H9 (cell line): ENCODE measurements at regions not wholly inside any gene's neighbourhood (a gene's known extent, or its start where the extent isn't known, plus 50 kb on each side); places are given as distances from the start of the nearest gene placed in this dataset.

ENCODE experiments used
- DNase-seq: peaks from one replicate; pipeline ENCODE4 v3.0.0-alpha.2; 2017
- H2AFZ ChIP-seq: one replicate; pipeline ENCODE4 v1.6.1; 2013; ENCODE audit warnings: mild to moderate bottlenecking, low read length, control low read depth, moderate library complexity
- H2AK5ac ChIP-seq: 2 replicates; pipeline ENCODE4 v1.6.1; 2013; ENCODE audit warnings: low read length, control low read depth, mixed read lengths; ENCODE audit not compliant: insufficient read length
- H2BK120ac ChIP-seq: one replicate; pipeline ENCODE4 v1.6.1; 2013; ENCODE audit warnings: low read depth, mild to moderate bottlenecking, low read length, control low read depth, inconsistent platforms; ENCODE audit not compliant: poor library complexity, severe bottlenecking
- H2BK12ac ChIP-seq: 2 replicates; pipeline ENCODE4 v1.6.1; 2013; ENCODE audit warnings: low read length, control low read depth, mixed read lengths, low read depth; ENCODE audit not compliant: insufficient read length
- H2BK15ac ChIP-seq: 2 replicates; pipeline ENCODE4 v1.6.1; 2013; ENCODE audit warnings: low read depth, low read length, control low read depth
- H2BK20ac ChIP-seq: one replicate; pipeline ENCODE4 v1.6.1; 2013; ENCODE audit warnings: low read depth, mild to moderate bottlenecking, low read length, control low read depth, inconsistent platforms; ENCODE audit not compliant: poor library complexity, severe bottlenecking
- H2BK5ac ChIP-seq: 2 replicates; pipeline ENCODE4 v1.6.1; 2013; ENCODE audit warnings: low read length, control low read depth, mixed read lengths; ENCODE audit not compliant: insufficient read length
- H3K14ac ChIP-seq: 2 replicates; pipeline ENCODE4 v1.6.1; 2013; ENCODE audit warnings: low read length, control low read depth; ENCODE audit not compliant: insufficient read depth
- H3K18ac ChIP-seq: 2 replicates; pipeline ENCODE4 v1.6.1; 2013; ENCODE audit warnings: low read depth, mild to moderate bottlenecking, mixed read lengths, low read length, control low read depth; ENCODE audit not compliant: insufficient read length
- H3K23ac ChIP-seq: 2 replicates; pipeline ENCODE4 v1.6.1; 2013; ENCODE audit warnings: low read length, control low read depth, mixed read lengths, low read depth; ENCODE audit not compliant: insufficient read length
- H3K23me2 ChIP-seq: 2 replicates; pipeline ENCODE4 v1.6.1; 2013; ENCODE audit warnings: low read depth, mild to moderate bottlenecking, mixed read lengths, low read length, control low read depth; ENCODE audit not compliant: insufficient read length, poor library complexity, severe bottlenecking
- H3K27ac ChIP-seq: 2 replicates; pipeline ENCODE4 v1.5.1; 2013; ENCODE audit warnings: low read length, control low read depth, mixed read lengths, low read depth; ENCODE audit not compliant: insufficient read length
- H3K27me3 ChIP-seq: 2 replicates; pipeline ENCODE4 v1.6.1; 2013; ENCODE audit warnings: low read length, control low read depth, inconsistent platforms; ENCODE audit not compliant: insufficient read depth
- H3K4ac ChIP-seq: 2 replicates; pipeline ENCODE4 v1.6.1; 2013; ENCODE audit warnings: low read depth, mild to moderate bottlenecking, control low read depth, inconsistent platforms, low read length, moderate library complexity
- H3K4me1 ChIP-seq: 2 replicates; pipeline ENCODE4 v1.6.1; 2013; ENCODE audit warnings: low read length, control low read depth, inconsistent platforms; ENCODE audit not compliant: insufficient read depth
- H3K4me2 ChIP-seq: 2 replicates; pipeline ENCODE4 v1.6.1; 2013; ENCODE audit warnings: low read length, control low read depth, mixed read lengths; ENCODE audit not compliant: insufficient read length, insufficient read depth
- H3K56ac ChIP-seq: 2 replicates; pipeline ENCODE4 v1.6.1; 2013; ENCODE audit warnings: low read depth, mild to moderate bottlenecking, mixed read lengths, low read length, control low read depth; ENCODE audit not compliant: insufficient read length
- H3K79me1 ChIP-seq: 2 replicates; pipeline ENCODE4 v1.6.1; 2013; ENCODE audit warnings: low read depth, mild to moderate bottlenecking, moderate library complexity, low read length, control low read depth, inconsistent platforms; ENCODE audit not compliant: insufficient read depth, poor library complexity, severe bottlenecking
- H3K79me2 ChIP-seq: 2 replicates; pipeline ENCODE4 v1.6.1; 2013; ENCODE audit warnings: low read length, control low read depth, inconsistent platforms; ENCODE audit not compliant: insufficient read depth
- H3K9ac ChIP-seq: 2 replicates; pipeline ENCODE4 v1.6.1; 2013; ENCODE audit warnings: low read length, control low read depth, mixed read lengths; ENCODE audit not compliant: insufficient read length; ENCODE audit errors: extremely low read depth
- H3K9me3 ChIP-seq: one replicate; pipeline ENCODE4 v1.6.1; 2013; ENCODE audit warnings: low read depth, low read length, inconsistent platforms; ENCODE audit not compliant: control insufficient read depth
- H3T11ph ChIP-seq: one replicate; pipeline ENCODE4 v1.6.1; 2013; ENCODE audit warnings: mild to moderate bottlenecking, low read length, control low read depth, inconsistent platforms
- H4K20me1 ChIP-seq: one replicate; pipeline ENCODE4 v1.6.1; 2013; ENCODE audit not compliant: control insufficient read depth, insufficient read length, insufficient read depth
- H4K5ac ChIP-seq: 2 replicates; pipeline ENCODE4 v1.6.1; 2013; ENCODE audit warnings: low read depth, mild to moderate bottlenecking, mixed read lengths, low read length, control low read depth; ENCODE audit not compliant: insufficient read length
- H4K8ac ChIP-seq: replicated peaks from 2 replicates; pipeline ENCODE4 v1.6.1; 2013; ENCODE audit warnings: low read length, control low read depth, mixed read lengths, low read depth; ENCODE audit not compliant: insufficient read length
- H4K91ac ChIP-seq: 2 replicates; pipeline ENCODE4 v1.6.1; 2013; ENCODE audit warnings: low read depth, mild to moderate bottlenecking, moderate library complexity, mixed read lengths, low read length, control low read depth; ENCODE audit not compliant: insufficient read length
- H3K27ac Mint-ChIP-seq, 3 experiments: 2 replicates in 2 of 3; 3 replicates in 1 of 3; pipeline ENCODE4 v1.8.0; 2020 to 2021; ENCODE audit warnings: mixed read lengths in 3 of 3, mild to moderate bottlenecking in 1 of 3, moderate library complexity in 1 of 3
- H3K27me3 Mint-ChIP-seq: 2 replicates; pipeline ENCODE4 v1.8.0; 2021; ENCODE audit warnings: low read depth, mild to moderate bottlenecking, moderate library complexity, mixed read lengths
- H3K36me3 Mint-ChIP-seq, 3 experiments: 2 replicates in 2 of 3; 3 replicates in 1 of 3; pipeline ENCODE4 v1.8.0; 2020 to 2021; ENCODE audit warnings: low read depth in 3 of 3, mixed read lengths in 3 of 3; ENCODE audit not compliant: insufficient read depth in 1 of 3
- H3K4me1 Mint-ChIP-seq, 2 experiments: 2 replicates each; pipeline ENCODE4 v1.8.0; 2020; ENCODE audit warnings: mixed read lengths in 2 of 2
- H3K4me3 Mint-ChIP-seq, 2 experiments: 2 replicates in 1 of 2; 3 replicates in 1 of 2; pipeline ENCODE4 v1.8.0; 2020 to 2021; ENCODE audit warnings: mild to moderate bottlenecking in 2 of 2, mixed read lengths in 2 of 2, moderate library complexity in 1 of 2
- H3K9me3 Mint-ChIP-seq, 2 experiments: 2 replicates in 1 of 2; 3 replicates in 1 of 2; pipeline ENCODE4 v1.8.0; 2020; ENCODE audit warnings: mild to moderate bottlenecking in 2 of 2, mixed read lengths in 2 of 2, moderate library complexity in 1 of 2
- CTCF ChIP-seq: fragments of 200-600 bp; sonication (generic); conservative IDR thresholded peaks from 3 replicates; pipeline ENCODE4 v1.8.0; 2021; ENCODE audit warnings: antibody characterized with exemption, mild to moderate bottlenecking
- WGBS: extraction: QIAGEN DNeasy Blood & Tissue Kit; methylation state at CpG from one replicate; pipeline ENCODE4 v1.1.7; 2013; ENCODE audit warnings: missing lambda C conversion rate, low lambda C conversion rate, mixed read lengths; ENCODE audit not compliant: insufficient read length; ENCODE audit errors: extremely low coverage; 5-methylcytosine and 5-hydroxymethylcytosine counted together

DNA sequence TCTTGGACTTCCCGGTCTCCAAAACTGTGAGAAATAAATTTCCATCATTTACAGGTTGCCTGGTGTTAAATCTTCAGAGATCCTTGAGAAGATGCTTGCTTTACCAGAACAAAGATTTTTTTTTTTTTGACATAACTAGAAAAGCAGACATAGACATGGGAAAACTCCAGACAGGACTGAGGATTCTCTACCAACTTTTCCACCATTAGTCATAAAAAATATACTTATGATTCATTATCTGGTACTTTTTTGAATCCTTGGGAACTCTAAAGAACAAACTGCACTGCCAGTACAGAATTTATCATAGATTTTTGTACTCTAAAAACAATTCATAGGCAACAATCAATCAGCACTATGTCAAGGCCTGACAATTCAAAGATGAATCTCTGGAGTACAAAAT is 487.6 kb downstream of the EFNB2 start:
- Histone ChIP-seq H2AK5ac (no peak overlapping the region), H3K9me3 (no peaks in the 10 kb centered on the region), H4K5ac (no peak overlapping the region), H3K27ac (no peak overlapping the region), H3K4me2 (no peak overlapping the region), H2BK15ac (no peak overlapping the region), H3K4ac (no peak overlapping the region), H3K79me2 (no peaks in the 10 kb centered on the region), H2BK120ac (no peak overlapping the region), H2BK5ac (no peak overlapping the region), H3K79me1 (no peaks in the 10 kb centered on the region), H4K91ac (no peak overlapping the region), H4K8ac (no peak overlapping the region), H3K4me1 (no peaks in the 10 kb centered on the region), H3T11ph (no peak overlapping the region), H3K27me3 (no peaks in the 10 kb centered on the region), H3K18ac (no peak overlapping the region), H2AFZ (no peak overlapping the region), H4K20me1 (no peaks in the 10 kb centered on the region), H2BK12ac (no peak overlapping the region), H3K56ac (no peak overlapping the region), H3K14ac (no peak overlapping the region), H3K9ac (no peak overlapping the region), H3K23me2 (no peaks in the 10 kb centered on the region), H2BK20ac (no peak overlapping the region), H3K23ac (no peak overlapping the region)
- Mint-ChIP-seq H3K36me3 (peaks cover 0 to 4% (median 2%) of the 10 kb centered on the region in 3 experiments; a peak in 2 of 7 replicates), H3K9me3 (no peaks in the 10 kb centered on the region), H3K4me3 (no peak overlapping the region), H3K4me1 (peaks cover 0 to 3% of the 10 kb centered on the region in 2 experiments; a peak in 2 of 4 replicates), H3K27me3 (no peaks in the 10 kb centered on the region; the same call in none of the 2 replicates), H3K27ac (no peak overlapping the region)
- no peak for DNase-seq
- WGBS: no CpG with 5 or more reads among the region's 1 CpG
- TF ChIP-seq CTCF: no peak
